AG04449 (cell line): ENCODE measurements at regions not wholly inside any gene's neighbourhood (a gene's known extent, or its start where the extent isn't known, plus 50 kb on each side); places are given as distances from the start of the nearest gene placed in this dataset.

Experiments
- CTCF ChIA-PET: fragments of 350-600 bp; formaldehyde crosslinking; extraction: SDS; loops from one replicate; lab custom pipeline; 2021; ENCODE audit warnings: antibody characterized with exemption; lab: Yijun Ruan, JAX
- POLR2A ChIA-PET: fragments of 400-600, 350-600 bp; formaldehyde crosslinking; extraction: SDS; loops from one replicate; lab custom pipeline; 2020; ENCODE audit warnings: antibody characterized with exemption, inconsistent platforms; lab: Yijun Ruan, JAX
- DNase-seq: peaks from one replicate; pipeline ENCODE4 v3.0.0-alpha.2; 2010; ENCODE audit warnings: low read depth, low spot score
- H3K4me3 ChIP-seq: 2 replicates; pipeline ENCODE4 v1.5.1; 2011; ENCODE audit warnings: low read depth, mild to moderate bottlenecking, control low read depth, low read length
- TF ChIP-seq, protein P1 (sequence below): IDR thresholded peaks from one replicate; pipeline ENCODE4 v1.5.1; 2011; ENCODE audit warnings: mild to moderate bottlenecking, moderate library complexity, low read length, control low read depth, inconsistent platforms; ENCODE audit not compliant: insufficient read depth; ENCODE audit errors: missing control alignments

GRCh38 chr5:72000707-72001106 is 106.6 kb upstream of the MAP1B start:
- DNase-seq, result no peak
- no peak overlapping the region for H3K4me3 ChIP-seq
- ChIA-PET CTCF (interaction anchor here (1.9 kb wide), 1 partner anchor 14 kb away, joined by 4 read pairs; no protein-coding TSS in a partner anchor), POLR2A (no interaction called here)
- TF ChIP-seq, protein P1, sequence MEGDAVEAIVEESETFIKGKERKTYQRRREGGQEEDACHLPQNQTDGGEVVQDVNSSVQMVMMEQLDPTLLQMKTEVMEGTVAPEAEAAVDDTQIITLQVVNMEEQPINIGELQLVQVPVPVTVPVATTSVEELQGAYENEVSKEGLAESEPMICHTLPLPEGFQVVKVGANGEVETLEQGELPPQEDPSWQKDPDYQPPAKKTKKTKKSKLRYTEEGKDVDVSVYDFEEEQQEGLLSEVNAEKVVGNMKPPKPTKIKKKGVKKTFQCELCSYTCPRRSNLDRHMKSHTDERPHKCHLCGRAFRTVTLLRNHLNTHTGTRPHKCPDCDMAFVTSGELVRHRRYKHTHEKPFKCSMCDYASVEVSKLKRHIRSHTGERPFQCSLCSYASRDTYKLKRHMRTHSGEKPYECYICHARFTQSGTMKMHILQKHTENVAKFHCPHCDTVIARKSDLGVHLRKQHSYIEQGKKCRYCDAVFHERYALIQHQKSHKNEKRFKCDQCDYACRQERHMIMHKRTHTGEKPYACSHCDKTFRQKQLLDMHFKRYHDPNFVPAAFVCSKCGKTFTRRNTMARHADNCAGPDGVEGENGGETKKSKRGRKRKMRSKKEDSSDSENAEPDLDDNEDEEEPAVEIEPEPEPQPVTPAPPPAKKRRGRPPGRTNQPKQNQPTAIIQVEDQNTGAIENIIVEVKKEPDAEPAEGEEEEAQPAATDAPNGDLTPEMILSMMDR, result no peak

GRCh38 chr5:72005671-72006070 is 101.6 kb upstream of the MAP1B start:
- DNase-seq, result no peak
- TF ChIP-seq, protein P1, result no peak
- CTCF ChIA-PET, result interaction anchor here (0.9 kb wide), 1 partner anchor 13 kb away, joined by 3 read pairs; no protein-coding TSS in a partner anchor
- POLR2A ChIA-PET, result no interaction called here
- no peak overlapping the region for H3K4me3 ChIP-seq

DNA sequence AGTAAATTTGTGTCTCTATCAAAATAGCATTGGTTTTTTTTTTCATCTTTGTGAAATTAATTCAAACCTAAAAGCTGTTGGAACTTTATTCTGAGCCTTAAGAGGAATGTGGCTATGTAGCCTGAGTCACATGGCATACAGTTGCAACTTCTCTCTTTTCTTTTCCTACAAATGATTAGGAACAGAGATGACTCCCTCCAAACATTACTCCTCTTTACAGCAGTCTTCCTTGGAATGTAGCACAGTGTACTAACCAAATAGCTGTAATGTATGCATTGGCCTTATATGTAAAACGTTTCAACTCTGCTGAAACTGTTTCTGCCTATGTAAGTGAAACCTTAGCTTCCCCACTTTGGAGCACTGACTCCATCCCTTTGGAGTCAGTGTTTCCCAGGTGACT is 100.9 kb upstream of the MAP1B start:
- CTCF ChIA-PET, result interaction anchor here (0.9 to 1.5 kb wide), 2 partner anchors 12 to 223 kb away, joined by 3 to 4 read pairs; no protein-coding TSS in a partner anchor

GRCh38 chr5:72007336-72008111 is 99.8 kb upstream of the MAP1B start:
- DNase-seq, result no peak
- CTCF ChIA-PET, result interaction anchor here (0.6 to 2.4 kb wide), 3 partner anchors 9 to 224 kb away, joined by 3 to 16 read pairs (median 4); no protein-coding TSS in a partner anchor
- H3K4me3 ChIP-seq, result no peak overlapping the region
- TF ChIP-seq, protein P1, result no peak
- POLR2A ChIA-PET, result no interaction called here

More for the DNA sequence above, 100.9 kb upstream of the MAP1B start:
- TF ChIP-seq, protein P1, result no peak
- peak; percentile 7 for DNase-seq
- POLR2A ChIA-PET, result no interaction called here
- H3K4me3 ChIP-seq, result no peak overlapping the region

- no peak for DNase-seq
- TF ChIP-seq, protein P1, result no peak
- CTCF ChIA-PET, result interaction anchor here (1.4 to 2.4 kb wide), 2 partner anchors 8 to 10 kb away, joined by 6 to 16 read pairs; no protein-coding TSS in a partner anchor
- POLR2A ChIA-PET, result no interaction called here
- H3K4me3 ChIP-seq, result no peak overlapping the region
These were observed 98.0 kb upstream of the MAP1B start for GRCh38 chr5:72009280-72009679.

GRCh38 chr5:72010430-72010829 is 96.8 kb upstream of the MAP1B start:
- H3K4me3 ChIP-seq, result no peak overlapping the region
- TF ChIP-seq, protein P1, result no peak
- ChIA-PET CTCF (no interaction called here), POLR2A (no interaction called here)
- no peak for DNase-seq
